KMS-11 (cell line): ENCODE measurements at regions not wholly inside any gene's neighbourhood (a gene's known extent, or its start where the extent isn't known, plus 50 kb on each side); places are given as distances from the start of the nearest gene placed in this dataset.

Experiments used
- H2AFZ ChIP-seq: fragments of 200-600 bp; sonication (generic); 2 replicates; pipeline ENCODE4 v1.6.1; 2016; ENCODE audit warnings: antibody characterized with exemption, mixed run types, low read depth
- H3K27ac ChIP-seq: fragments of 200-600 bp; sonication (generic); 2 replicates; pipeline ENCODE4 v1.6.1; 2016; ENCODE audit warnings: mild to moderate bottlenecking, mixed run types
- H3K27me3 ChIP-seq: fragments of 200-600 bp; sonication (generic); 2 replicates; pipeline ENCODE4 v1.6.1; 2017; ENCODE audit warnings: mild to moderate bottlenecking, low read depth, mixed run types, moderate library complexity; ENCODE audit not compliant: insufficient read depth
- H3K36me3 ChIP-seq: fragments of 200-600 bp; sonication (generic); 2 replicates; pipeline ENCODE4 v1.6.1; 2017; ENCODE audit warnings: mild to moderate bottlenecking, mixed run types; ENCODE audit not compliant: insufficient read depth
- H3K4me1 ChIP-seq: fragments of 200-600 bp; sonication (generic); 2 replicates; pipeline ENCODE4 v1.6.1; 2016; ENCODE audit warnings: mild to moderate bottlenecking, low read depth, mixed run types; ENCODE audit not compliant: poor library complexity, severe bottlenecking
- H3K4me2 ChIP-seq: fragments of 200-600 bp; sonication (generic); 2 replicates; pipeline ENCODE4 v1.7.0; 2016; ENCODE audit warnings: mild to moderate bottlenecking, mixed run types
- H3K4me3 ChIP-seq: fragments of 200-600 bp; sonication (generic); IDR thresholded peaks from 2 replicates; pipeline ENCODE4 v1.6.1; 2017; ENCODE audit warnings: low read depth, low read length, mixed read lengths; ENCODE audit not compliant: insufficient read depth
- H3K79me2 ChIP-seq: fragments of 200-600 bp; sonication (generic); 2 replicates; pipeline ENCODE4 v1.6.1; 2016; ENCODE audit warnings: low read depth, mixed run types; ENCODE audit not compliant: insufficient read depth
- H3K9ac ChIP-seq: fragments of 200-600 bp; sonication (generic); 2 replicates; pipeline ENCODE4 v1.6.1; 2016; ENCODE audit warnings: mild to moderate bottlenecking, mixed run types
- H4K20me1 ChIP-seq: fragments of 200-600 bp; sonication (generic); 2 replicates; pipeline ENCODE4 v1.6.1; 2016; ENCODE audit warnings: mild to moderate bottlenecking, mixed run types; ENCODE audit not compliant: insufficient read depth
- CTCF ChIP-seq: fragments of 200-600 bp; sonication (generic); conservative IDR thresholded peaks from 2 replicates; pipeline ENCODE4 v1.6.1; 2017; ENCODE audit warnings: low read depth, mild to moderate bottlenecking, antibody characterized with exemption, low read length, moderate library complexity, mixed read lengths

GRCh38 chr15:87805117-87805820 lies 451.3 kb downstream of the NTRK3 start:
- H3K4me2 ChIP-seq, result no peak overlapping the region
- no peak overlapping the region for H3K9ac ChIP-seq
- no peaks in the 10 kb centered on the region for H3K36me3 ChIP-seq
- no peaks in the 10 kb centered on the region for H3K4me1 ChIP-seq
- H3K27me3 ChIP-seq, result no peaks in the 10 kb centered on the region
- no peaks in the 10 kb centered on the region for H3K79me2 ChIP-seq
- H4K20me1 ChIP-seq, result no peaks in the 10 kb centered on the region
- H3K4me3 ChIP-seq, result no peak overlapping the region
- TF ChIP-seq CTCF, result no peak
- H3K27ac ChIP-seq, result no peak overlapping the region
- H2AFZ ChIP-seq, result no peak overlapping the region

DNA sequence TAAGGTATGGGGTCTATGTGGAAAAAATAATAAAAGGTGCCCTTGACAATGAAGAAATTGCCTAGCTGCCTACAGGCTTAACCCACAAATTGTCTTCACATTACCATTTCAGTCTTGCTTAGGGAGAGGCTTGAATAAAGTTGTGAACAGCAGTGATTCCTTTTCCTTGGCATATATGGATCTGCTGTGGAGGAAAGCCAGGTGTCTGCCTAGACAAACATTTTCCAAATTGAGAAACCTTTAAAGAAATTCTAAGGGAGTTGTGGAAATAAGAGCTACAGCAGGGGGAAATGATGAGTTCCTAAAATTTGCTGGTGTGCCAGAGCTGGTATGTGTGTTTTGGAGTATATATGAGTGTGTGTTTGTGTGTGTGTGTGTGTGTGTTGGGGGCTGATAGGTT lies 452.1 kb downstream of the NTRK3 start:
- Histone ChIP-seq H3K4me1 (no peaks in the 10 kb centered on the region), H3K9ac (no peak overlapping the region), H3K4me2 (no peak overlapping the region), H3K79me2 (no peaks in the 10 kb centered on the region), H4K20me1 (no peaks in the 10 kb centered on the region), H3K4me3 (no peak overlapping the region), H2AFZ (no peak overlapping the region), H3K36me3 (no peaks in the 10 kb centered on the region), H3K27me3 (no peaks in the 10 kb centered on the region), H3K27ac (no peak overlapping the region)
- no peak for TF ChIP-seq CTCF

- Histone ChIP-seq H4K20me1 (no peaks in the 10 kb centered on the region), H3K9ac (no peak overlapping the region), H3K4me3 (no peak overlapping the region), H3K4me2 (no peak overlapping the region), H3K4me1 (no peaks in the 10 kb centered on the region), H3K79me2 (no peaks in the 10 kb centered on the region), H3K36me3 (no peaks in the 10 kb centered on the region), H3K27ac (no peak overlapping the region), H3K27me3 (no peaks in the 10 kb centered on the region), H2AFZ (no peak overlapping the region)
- TF ChIP-seq CTCF, result no peak
Measured at GRCh38 chr15:87799838-87800237, 456.7 kb downstream of the NTRK3 start.

DNA sequence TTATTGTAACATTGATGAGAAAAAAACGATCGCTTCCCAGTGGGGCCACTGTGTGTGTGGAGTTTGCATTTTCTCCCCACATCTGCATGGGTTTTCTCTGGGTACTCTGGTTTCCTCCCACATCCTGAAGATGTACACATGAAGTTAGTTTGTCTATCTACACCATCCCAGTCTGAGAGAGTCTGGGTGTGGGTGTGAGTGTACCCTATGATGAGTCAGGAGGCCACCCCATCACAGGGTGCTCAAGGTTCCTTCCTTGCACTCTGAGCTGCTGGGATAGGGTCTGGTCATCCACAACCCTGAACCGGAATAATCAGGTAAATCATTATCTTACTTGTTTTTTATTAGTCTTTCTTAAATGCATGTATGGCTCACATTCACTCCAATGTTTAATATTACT lies 457.1 kb downstream of the NTRK3 start:
- no peaks in the 10 kb centered on the region for H3K79me2 ChIP-seq
- no peaks in the 10 kb centered on the region for H3K36me3 ChIP-seq
- H4K20me1 ChIP-seq, result no peaks in the 10 kb centered on the region
- H3K9ac ChIP-seq, result no peak overlapping the region
- no peak overlapping the region for H3K4me2 ChIP-seq
- H2AFZ ChIP-seq, result no peak overlapping the region
- no peak overlapping the region for H3K4me3 ChIP-seq
- H3K27me3 ChIP-seq, result no peaks in the 10 kb centered on the region
- no peaks in the 10 kb centered on the region for H3K4me1 ChIP-seq
- H3K27ac ChIP-seq, result no peak overlapping the region
- TF ChIP-seq CTCF, result no peak
